Astrocyte of the hippocampus (primary cell): ENCODE measurements at regions not wholly inside any gene's neighbourhood (a gene's known extent, or its start where the extent isn't known, plus 50 kb on each side); places are given as distances from the start of the nearest gene placed in this dataset.
A peak's percentile ranks its signal among the peaks of the same experiment; 100 is the strongest.
"Not testable (repeated sequence)": the region's sequence is repeated elsewhere in the genome, so short reads cannot be mapped to it uniquely, and the experiment has no call there.

Experiments used
- DNase-seq: peaks from one replicate; pipeline ENCODE4 v3.0.0; 2011; ENCODE audit warnings: low read depth, low spot score

- DNase-seq: no peak
These were observed 73.4 kb downstream of the FGD2 start for GRCh38 chr6:37078814-37079213.

DNA sequence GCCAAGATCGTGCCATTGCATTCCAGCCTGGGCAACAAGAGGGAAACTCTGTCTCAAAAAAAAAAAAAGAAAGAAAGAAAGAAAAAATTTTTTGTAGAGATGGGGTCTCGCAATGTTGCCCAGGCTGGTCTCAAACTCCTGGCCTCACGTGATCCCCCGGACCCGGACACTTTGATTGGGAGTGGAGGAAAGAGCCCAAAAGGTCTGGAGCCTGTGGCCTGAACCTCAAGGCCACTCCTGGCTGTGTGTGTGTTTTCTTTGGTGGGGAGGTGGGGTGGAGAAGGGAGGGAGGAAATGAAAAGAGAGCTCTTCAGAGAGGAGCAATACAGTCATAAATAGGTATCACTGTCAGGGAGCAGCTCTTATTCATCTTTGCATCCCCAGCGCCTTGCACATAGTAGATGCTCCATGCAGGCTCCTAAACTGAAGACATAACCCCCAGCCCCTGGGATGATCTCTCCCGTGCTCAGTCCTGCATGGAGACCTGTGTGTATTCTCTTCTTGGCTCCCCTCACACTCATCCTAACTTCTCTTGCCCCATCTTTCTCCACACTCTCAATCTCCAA, 75.7 kb downstream of the FGD2 start:
- DNase-seq: no peak

DNA sequence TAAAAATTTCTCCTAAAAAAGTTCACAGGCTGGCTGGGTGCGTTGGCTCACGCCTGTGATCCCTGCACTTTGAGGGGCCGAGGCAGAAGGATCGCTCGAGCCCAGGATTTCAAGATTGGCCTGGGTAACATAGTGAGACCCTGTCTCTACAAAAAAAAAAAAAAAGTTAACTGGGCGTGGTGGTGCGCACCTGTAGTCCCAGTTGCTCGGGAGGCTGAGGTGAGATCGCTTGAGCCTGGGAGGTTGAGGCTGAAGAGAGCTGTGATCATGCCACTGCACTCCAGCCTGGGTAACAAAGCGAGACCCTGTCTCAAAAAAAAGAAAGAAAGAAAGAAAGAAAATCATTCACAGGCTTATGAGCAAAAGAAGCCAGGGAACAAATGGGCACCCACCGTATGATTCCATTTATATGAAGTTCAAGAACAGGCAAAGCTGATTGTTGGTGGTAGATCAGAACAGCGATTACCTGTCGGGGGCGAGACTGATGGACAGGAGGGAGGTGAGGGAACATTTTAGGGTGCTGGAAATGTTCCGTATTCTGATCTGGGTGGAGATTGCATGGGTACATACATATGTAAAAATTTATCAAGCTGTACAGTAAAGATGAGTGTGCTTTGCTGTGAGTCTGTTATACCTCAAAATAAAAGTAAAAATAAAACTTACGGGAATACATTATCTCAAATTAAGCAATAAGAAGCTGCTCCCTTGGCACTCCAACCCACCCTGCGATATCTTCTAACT, 77.1 kb downstream of the FGD2 start:
- DNase-seq: no peak

GRCh38 chr6:37083243-37084138, 78.0 kb downstream of the FGD2 start:
- DNase-seq: no peak

GRCh38 chr6:37084665-37085064, 79.2 kb downstream of the FGD2 start:
- not testable (repeated sequence) for DNase-seq

- DNase-seq: no peak
These were observed 79.7 kb downstream of the FGD2 start for GRCh38 chr6:37085198-37085597.

DNA sequence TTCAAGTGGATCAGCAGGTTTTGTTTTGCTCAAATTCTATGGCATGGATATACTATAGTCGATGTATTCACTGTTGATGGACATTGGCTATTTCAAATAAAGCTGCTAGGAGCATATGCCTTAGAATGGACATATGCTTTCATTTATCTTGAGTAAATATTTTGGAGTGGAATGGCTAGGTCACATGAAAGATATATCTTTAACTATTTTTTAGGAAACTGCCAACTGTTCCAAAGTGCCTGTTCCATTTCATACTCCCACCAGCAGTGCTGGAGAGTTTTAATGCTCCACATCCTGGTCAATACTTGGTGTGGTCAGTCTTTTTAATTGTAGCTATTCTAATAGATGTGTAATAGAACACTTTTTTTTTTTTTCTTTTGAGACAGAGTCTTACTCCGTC, 81.1 kb upstream of the PIM1 start:
- DNase-seq: no peak

DNA sequence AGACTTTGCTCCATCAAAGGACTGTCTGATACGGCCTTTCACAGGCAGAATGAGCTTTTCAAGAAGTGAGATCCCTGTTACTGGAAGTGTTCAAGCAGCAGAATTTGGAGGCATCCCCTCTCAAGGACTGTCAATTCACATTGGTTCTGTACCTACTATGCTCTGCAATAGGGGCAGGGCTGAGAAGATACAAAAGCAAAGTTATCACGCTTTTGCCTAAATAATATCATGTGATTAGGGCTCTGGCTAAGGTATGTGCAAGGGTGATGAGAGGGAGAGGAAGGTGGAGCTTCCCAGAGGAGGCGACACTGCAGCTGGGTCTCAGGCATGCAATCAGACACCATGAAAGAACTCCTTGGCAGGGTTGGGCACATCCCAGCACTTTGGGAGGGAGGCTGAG, 80.2 kb upstream of the PIM1 start:
- no peak for DNase-seq

DNA sequence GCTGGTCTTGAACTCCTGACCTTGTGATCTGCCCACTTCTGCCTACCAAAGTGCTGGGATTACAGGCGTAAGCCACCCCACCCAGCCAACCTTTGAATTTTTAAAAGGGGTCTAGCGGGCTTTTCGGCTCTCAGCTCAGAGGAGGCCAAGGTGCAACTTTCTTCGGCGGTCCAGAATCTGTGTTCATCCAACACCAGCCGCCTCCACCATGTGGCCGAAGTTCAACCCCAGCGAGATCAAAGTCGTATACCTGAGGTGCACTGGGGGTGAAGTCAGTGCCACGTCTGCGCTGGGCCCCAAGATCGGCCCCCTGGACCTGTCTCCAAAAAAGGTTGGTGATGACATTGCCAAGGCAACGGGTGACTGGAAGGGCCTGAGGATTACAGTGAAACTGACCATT, 78.8 kb upstream of the PIM1 start:
- not testable (repeated sequence) for DNase-seq

GRCh38 chr6:37091586-37091985, 78.4 kb upstream of the PIM1 start:
- DNase-seq: peak; percentile 60

DNA sequence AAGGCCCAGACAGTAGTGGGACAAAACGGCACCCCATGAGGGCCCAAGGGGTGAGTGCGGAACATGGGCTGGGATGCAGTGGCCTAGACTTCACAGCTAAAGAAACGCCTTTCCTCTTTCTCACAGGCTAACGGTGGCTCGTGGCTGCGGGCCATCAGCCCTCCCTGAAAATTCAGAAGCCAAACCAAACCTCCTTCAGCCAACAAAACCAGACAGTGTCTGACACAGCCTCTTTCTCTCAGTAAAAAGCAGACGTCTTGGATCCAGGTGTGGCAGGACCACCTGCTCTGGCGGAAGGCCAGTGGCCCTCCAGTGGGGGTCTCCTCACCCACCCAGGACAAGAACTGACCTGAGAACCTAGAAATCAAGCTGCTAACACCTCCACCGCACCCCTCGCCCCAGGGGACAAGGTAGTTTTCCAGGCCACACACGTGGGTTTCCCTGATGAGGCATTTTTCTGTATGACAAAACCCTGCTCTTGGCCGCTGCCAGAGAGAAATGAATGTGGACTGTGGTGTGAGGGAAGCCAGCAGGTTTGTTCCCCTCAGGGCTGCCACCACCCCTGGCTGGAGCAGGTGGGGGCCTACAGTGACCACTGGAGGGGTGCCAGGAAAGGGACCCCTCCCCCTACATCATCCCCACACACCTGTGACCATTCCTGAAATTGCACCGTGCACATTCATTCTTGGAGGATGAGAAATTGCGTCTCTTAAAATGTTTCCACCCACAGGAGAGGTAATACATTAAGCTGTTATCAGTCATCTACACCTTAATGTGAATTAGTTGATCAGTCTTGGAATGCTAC, 76.8 kb upstream of the PIM1 start:
- peak; percentile 81 for DNase-seq

DNA sequence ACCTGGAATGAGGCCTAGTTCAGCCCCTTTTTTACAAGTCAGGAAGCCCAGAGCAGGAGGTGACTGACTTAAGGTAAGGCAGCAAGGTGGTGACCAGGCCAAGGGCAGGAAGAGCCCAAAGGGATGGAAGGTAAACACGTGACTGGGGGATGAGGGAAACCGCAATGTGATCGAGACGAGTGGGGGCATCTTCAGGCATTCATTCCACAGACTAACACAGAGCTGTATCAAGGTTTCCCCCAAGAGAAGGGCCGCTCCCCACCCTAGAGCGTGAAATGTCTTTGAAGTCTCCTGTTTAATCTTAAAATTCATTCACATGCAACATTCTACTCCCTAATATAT, 76.3 kb upstream of the PIM1 start:
- DNase-seq: no peak

DNA sequence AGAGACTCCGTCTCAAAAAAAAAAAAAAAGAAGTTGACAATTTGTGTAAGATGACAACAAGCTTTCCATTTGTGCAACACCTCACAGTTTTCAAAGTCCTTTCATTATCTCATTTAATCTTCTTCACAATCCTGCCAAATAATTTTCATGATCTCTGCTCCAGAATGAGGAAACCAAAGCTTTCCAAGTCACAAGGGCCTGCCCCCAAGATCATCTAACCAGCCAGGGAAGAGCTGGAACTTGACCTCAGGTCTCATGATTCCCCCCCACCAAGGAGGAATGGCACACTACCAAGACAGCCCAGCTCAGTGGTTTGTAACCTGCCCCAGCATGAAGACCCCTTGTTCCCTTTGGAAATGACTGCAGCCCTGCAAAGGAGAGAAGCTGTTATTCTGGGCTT, 74.0 kb upstream of the PIM1 start:
- DNase-seq: no peak

DNA sequence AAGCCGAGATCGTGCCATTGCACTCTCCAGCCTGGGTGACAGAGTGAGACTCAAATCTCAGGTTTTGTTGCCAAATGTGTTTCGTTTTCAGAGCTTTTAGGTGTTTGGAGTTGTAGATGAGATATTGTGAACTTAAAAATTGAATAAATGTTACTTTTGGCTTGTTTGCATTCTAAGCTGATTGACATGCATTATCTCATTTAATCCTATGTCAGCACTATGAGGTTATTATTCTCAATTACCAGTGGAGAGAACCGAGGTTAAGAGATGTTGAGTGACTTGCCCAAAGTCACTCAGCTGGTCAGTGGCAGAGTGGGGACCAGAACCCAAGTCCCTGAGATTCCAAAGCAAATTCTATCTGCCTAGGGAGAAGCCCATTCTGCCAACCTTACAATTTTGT, 72.6 kb upstream of the PIM1 start:
- no peak for DNase-seq

DNA sequence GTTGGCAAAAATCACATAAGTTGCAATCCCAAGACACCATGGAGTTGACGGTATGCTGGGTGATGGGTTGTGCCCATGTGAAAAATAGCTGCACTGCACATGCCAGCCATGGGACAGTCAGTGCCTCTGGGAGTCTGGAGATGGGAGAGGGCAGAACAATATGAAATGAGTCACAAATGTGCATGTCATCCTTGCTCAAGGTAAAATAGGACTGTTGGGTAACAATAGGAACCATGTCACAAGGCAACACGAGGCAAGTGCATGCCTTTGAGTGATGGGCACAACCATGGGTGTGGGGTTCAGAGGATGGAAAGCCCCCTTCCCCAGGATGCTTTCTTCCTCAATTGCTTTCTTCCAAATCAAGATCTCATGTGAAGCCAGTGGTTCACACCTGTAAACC, 70.5 kb upstream of the PIM1 start:
- no peak for DNase-seq

DNA sequence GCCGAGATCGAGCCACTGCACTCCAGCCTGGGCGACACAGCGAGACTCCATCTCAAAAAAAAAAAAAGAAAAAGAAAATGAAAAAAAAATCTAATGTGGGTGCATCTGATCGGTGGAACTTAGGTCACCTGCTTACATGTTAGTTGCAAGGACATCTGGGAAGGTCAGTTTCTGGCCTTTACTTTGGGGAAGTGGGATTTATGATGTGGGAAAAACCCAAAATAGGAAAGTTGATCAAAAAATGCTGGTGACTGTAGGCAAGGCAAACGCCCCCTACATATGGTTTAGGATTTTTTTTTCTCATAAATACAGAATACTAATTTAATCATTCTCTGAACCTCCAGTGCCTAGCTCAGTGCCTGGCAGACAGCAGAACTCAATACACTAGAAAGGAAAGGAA, 69.2 kb upstream of the PIM1 start:
- DNase-seq: no peak

- DNase-seq: no peak
These were observed 68.0 kb upstream of the PIM1 start for GRCh38 chr6:37101991-37102298.

- peak; percentile 97 for DNase-seq
These were observed 67.4 kb upstream of the PIM1 start for GRCh38 chr6:37102299-37103168.

DNA sequence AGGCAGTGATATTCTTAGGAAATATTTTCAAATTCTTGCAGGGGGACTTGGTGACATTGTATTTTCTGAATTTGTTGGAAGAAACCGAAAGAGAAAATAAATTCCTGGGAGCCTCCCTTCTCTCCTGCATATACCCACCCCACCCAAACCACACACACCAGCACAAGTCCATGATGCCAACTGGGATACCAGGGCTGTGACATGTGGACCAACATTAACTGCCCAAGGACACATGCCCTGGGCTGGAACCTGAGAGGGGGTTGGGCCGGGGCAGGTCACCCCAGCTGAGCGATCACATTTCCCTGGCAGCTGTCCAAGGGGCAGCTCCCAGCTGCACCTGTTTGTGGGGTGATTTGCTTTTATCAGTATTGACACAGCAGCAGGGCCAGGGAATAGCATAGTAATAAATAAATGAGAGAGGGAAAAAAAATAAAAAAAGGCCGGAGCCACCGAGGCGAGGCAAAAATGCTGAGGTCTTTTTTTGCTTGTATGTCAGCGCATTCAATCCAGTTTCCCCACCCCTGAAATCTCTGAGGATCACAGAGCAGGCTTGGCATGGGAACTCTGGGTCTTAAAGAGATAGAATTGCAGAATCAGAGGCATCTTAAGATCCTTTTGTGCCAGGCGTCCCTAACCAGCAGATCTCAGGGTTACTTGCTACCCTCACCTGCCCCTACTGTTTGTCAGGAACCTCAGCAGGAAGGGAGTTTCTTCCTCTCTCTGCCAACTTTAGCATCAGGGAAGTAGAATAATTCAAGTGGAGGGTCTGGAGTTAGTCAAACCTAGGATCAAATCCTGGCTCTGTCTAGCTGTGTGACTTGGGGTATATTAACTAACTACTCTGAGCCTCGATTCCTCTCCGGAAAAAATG, 66.5 kb upstream of the PIM1 start:
- DNase-seq: peak; percentile 42

DNA sequence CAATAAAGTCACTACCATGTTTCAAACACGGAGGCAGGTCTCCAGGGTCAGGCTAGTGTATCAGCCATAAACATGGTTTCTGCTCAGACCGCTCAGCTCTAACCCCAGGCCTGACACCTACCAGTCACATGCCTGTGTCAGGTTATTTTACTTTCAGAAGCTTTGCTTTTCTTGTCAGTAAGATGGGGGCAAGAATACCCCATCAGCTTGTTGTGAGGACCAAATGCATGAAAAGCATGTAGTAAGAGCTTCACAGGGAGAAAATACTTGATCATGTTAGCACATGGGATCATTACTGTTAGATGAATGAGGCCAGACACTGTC, 65.2 kb upstream of the PIM1 start:
- no peak for DNase-seq
